ENCODE measurements at regions not wholly inside any gene's neighbourhood (a gene's known extent, or its start where the extent isn't known, plus 50 kb on each side); places are given as distances from the start of the nearest gene placed in this dataset.

DNA sequence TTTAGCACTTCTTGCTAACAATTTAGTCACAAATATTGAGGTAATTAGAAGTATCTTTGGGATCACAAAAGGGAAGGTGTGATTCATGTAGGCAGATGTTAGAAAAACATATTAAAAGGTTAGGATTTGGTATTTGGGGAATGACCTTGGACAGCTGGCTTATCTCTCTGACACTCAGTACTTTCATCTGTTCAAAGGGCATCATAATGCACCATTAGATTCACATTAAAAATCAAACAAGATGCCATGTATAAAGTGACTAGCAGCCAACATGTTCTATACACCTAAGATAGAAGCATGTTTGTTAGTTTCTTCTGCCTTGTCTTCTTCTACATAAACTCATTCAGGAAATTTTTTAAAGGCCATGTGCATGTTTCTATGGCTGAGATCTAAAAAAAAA lies 56.5 kb upstream of the ESRRG start:
- DNase-seq (ENCODE audit: low read depth in 6 of 9, low spot score in 9 of 9), result peak in 1 of 9 donors; percentile 15
- H3K27ac ChIP-seq (ENCODE audit: low read depth in 1 of 2, low read length in 1 of 2), result no peak overlapping the region
- H3K36me3 ChIP-seq (ENCODE audit: control insufficient read depth in 2 of 2, insufficient read depth in 2 of 2, low read length in 1 of 2), result no peaks in the 10 kb centered on the region
- H3K4me1 ChIP-seq (ENCODE audit: control insufficient read depth in 2 of 2, insufficient read depth in 2 of 2, low read length in 2 of 2), result no peaks in the 10 kb centered on the region
- H3K4me3 ChIP-seq (ENCODE audit: low read length in 2 of 2), result no peak overlapping the region
- no peaks in the 10 kb centered on the region for H3K9me3 ChIP-seq (ENCODE audit: control insufficient read depth in 2 of 2, insufficient read depth in 1 of 2, low read length in 1 of 2)
- H3K27me3 ChIP-seq (ENCODE audit: control insufficient read depth in 2 of 2, insufficient read depth in 1 of 2, low read length in 1 of 2), result no peaks in the 10 kb centered on the region

DNA sequence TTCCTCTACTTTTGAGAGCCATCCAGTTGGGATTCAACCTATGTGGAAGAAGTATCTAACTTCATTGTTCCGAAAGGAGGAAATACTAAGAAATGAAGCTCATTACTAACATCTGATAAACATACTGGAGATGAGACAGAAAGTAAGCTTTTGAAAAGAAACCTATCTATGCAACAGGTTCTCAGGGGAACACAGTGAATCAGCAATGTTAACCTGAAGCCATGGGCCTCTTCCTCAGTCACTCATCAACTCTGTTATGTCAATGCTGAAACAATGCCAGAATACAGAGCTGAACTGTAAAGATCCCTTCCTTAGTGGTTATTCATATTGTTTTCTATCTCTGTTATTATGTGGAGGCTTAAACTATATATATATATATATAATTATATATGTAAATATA lies 55.5 kb upstream of the ESRRG start:
- 45% methylated on average over 1 of the region's 1 CpG for WGBS
- Histone ChIP-seq H3K27me3 (ENCODE audit: control insufficient read depth in 2 of 2, insufficient read depth in 1 of 2, low read length in 1 of 2) (no peaks in the 10 kb centered on the region), H3K4me3 (ENCODE audit: low read length in 2 of 2) (no peak overlapping the region), H3K9me3 (ENCODE audit: control insufficient read depth in 2 of 2, insufficient read depth in 1 of 2, low read length in 1 of 2) (no peaks in the 10 kb centered on the region), H3K4me1 (ENCODE audit: control insufficient read depth in 2 of 2, insufficient read depth in 2 of 2, low read length in 2 of 2) (no peaks in the 10 kb centered on the region), H3K27ac (ENCODE audit: low read depth in 1 of 2, low read length in 1 of 2) (no peak overlapping the region), H3K36me3 (ENCODE audit: control insufficient read depth in 2 of 2, insufficient read depth in 2 of 2, low read length in 1 of 2) (no peaks in the 10 kb centered on the region)
- DNase-seq (ENCODE audit: low read depth in 6 of 9, low spot score in 9 of 9), result peak in 2 of 9 donors; percentile 14 to 21

DNA sequence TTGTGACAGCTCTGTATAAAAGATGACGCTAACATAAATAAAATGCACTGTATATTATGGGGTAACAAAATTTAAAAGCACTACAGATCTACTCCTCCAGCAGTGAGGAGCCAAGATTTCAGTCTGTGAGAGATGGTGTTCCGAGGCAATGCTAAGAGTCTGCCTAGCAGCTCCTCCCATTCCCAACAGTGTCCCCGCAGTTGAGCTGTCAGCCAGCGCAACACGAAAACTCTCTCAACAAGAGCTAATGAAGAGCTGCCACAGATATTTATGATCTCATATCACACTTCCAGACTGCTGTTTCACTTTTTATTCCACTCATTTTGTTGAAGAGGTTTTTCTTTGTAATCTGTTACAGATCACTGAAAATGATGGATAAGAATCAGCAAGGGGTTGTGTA lies 53.9 kb upstream of the ESRRG start:
- H3K4me3 ChIP-seq (ENCODE audit: low read length in 2 of 2), result no peak overlapping the region
- no peaks in the 10 kb centered on the region for H3K27me3 ChIP-seq (ENCODE audit: control insufficient read depth in 2 of 2, insufficient read depth in 1 of 2, low read length in 1 of 2)
- DNase-seq (ENCODE audit: low read depth in 6 of 9, low spot score in 9 of 9), result no peak
- H3K4me1 ChIP-seq (ENCODE audit: control insufficient read depth in 2 of 2, insufficient read depth in 2 of 2, low read length in 2 of 2), result no peaks in the 10 kb centered on the region
- 97% methylated on average over 5 of the region's 5 CpGs for WGBS
- H3K9me3 ChIP-seq (ENCODE audit: control insufficient read depth in 2 of 2, insufficient read depth in 1 of 2, low read length in 1 of 2), result no peaks in the 10 kb centered on the region
- H3K36me3 ChIP-seq (ENCODE audit: control insufficient read depth in 2 of 2, insufficient read depth in 2 of 2, low read length in 1 of 2), result no peaks in the 10 kb centered on the region
- H3K27ac ChIP-seq (ENCODE audit: low read depth in 1 of 2, low read length in 1 of 2), result no peak overlapping the region

Measured in thymus (tissue), 11 donors.